Amniotic epithelial cell (primary cell): ENCODE measurements at regions not wholly inside any gene's neighbourhood (a gene's known extent, or its start where the extent isn't known, plus 50 kb on each side); places are given as distances from the start of the nearest gene placed in this dataset.
"Not testable (repeated sequence)": the region's sequence is repeated elsewhere in the genome, so short reads cannot be mapped to it uniquely, and the experiment has no call there.

Source experiments
- DNase-seq: peaks from one replicate; pipeline ENCODE4 v3.0.0-alpha.2; 2010; ENCODE audit warnings: low read depth

- no peak for DNase-seq
Measured at GRCh38 chr10:100642295-100642994, 102.9 kb upstream of the PAX2 start.

- DNase-seq, result no peak
Measured at GRCh38 chr10:100645091-100645490, 100.3 kb upstream of the PAX2 start.

- DNase-seq, result no peak
Measured at GRCh38 chr10:100645613-100646392, 99.6 kb upstream of the PAX2 start.

- DNase-seq, result no peak
Measured at GRCh38 chr10:100647928-100648327, 97.5 kb upstream of the PAX2 start.

GRCh38 chr10:100650693-100651092, 94.7 kb upstream of the PAX2 start:
- DNase-seq, result no peak

- not testable (repeated sequence) for DNase-seq
Measured at GRCh38 chr10:100651099-100651498, 94.3 kb upstream of the PAX2 start.

- no peak for DNase-seq
Measured at GRCh38 chr10:100651916-100652315, 93.5 kb upstream of the PAX2 start.

GRCh38 chr10:100652406-100653135, 92.8 kb upstream of the PAX2 start:
- DNase-seq, result no peak

GRCh38 chr10:100653238-100653956, 92.0 kb upstream of the PAX2 start:
- DNase-seq, result no peak

- DNase-seq, result peak; percentile 6
Measured at GRCh38 chr10:100653957-100654781, 91.2 kb upstream of the PAX2 start.

- no peak for DNase-seq
Measured at GRCh38 chr10:100654782-100655325, 90.5 kb upstream of the PAX2 start.

- no peak for DNase-seq
Measured at GRCh38 chr10:100655326-100655759, 90.0 kb upstream of the PAX2 start.

- DNase-seq, result no peak
Measured at GRCh38 chr10:100655760-100656421, 89.5 kb upstream of the PAX2 start.

GRCh38 chr10:100656454-100656853, 88.9 kb upstream of the PAX2 start:
- DNase-seq, result peak; percentile 43

- no peak for DNase-seq
Measured at GRCh38 chr10:100658269-100658668, 87.1 kb upstream of the PAX2 start.

GRCh38 chr10:100659361-100660098, 85.9 kb upstream of the PAX2 start:
- no peak for DNase-seq

- DNase-seq, result no peak
Measured at GRCh38 chr10:100660365-100660764, 85.0 kb upstream of the PAX2 start.

- no peak for DNase-seq
Measured at GRCh38 chr10:100660945-100661344, 84.4 kb upstream of the PAX2 start.

GRCh38 chr10:100661520-100661919, 83.9 kb upstream of the PAX2 start:
- DNase-seq, result no peak

GRCh38 chr10:100662067-100662466, 83.3 kb upstream of the PAX2 start:
- no peak for DNase-seq
